Activated naive CD4-positive, alpha-beta T cell treated with anti-CD3 and anti-CD28 coated beads, Interleukin-2, amount 10 ng/mL, durations not matched to agents 7 days and 5 days (primary cell): ENCODE measurements at regions not wholly inside any gene's neighbourhood (a gene's known extent, or its start where the extent isn't known, plus 50 kb on each side); places are given as distances from the start of the nearest gene placed in this dataset.
"Not testable (repeated sequence)": the region's sequence is repeated elsewhere in the genome, so short reads cannot be mapped to it uniquely, and the experiment has no call there.

Experiments
- CTCF ChIA-PET: fragments of 350-600 bp; sonication (Branson Sonifier 250); formaldehyde crosslinking; loops from one replicate; lab custom pipeline; 2021; ENCODE audit warnings: antibody characterized with exemption; lab: Charles Lee
- DNase-seq: peaks from one replicate; pipeline ENCODE4 v3.0.0-alpha.2; 2020
- H3K27ac Mint-ChIP-seq: one replicate; pipeline ENCODE4 v1.8.0; 2021; ENCODE audit warnings: mild to moderate bottlenecking, moderate library complexity, mixed read lengths
- H3K27me3 Mint-ChIP-seq: one replicate; pipeline ENCODE4 v1.8.0; 2021; ENCODE audit warnings: mild to moderate bottlenecking, mixed read lengths
- H3K36me3 Mint-ChIP-seq: one replicate; pipeline ENCODE4 v1.8.0; 2021; ENCODE audit warnings: mixed read lengths
- H3K4me1 Mint-ChIP-seq: one replicate; pipeline ENCODE4 v1.8.0; 2021; ENCODE audit warnings: mixed read lengths
- H3K4me3 Mint-ChIP-seq: one replicate; pipeline ENCODE4 v1.8.0; 2021; ENCODE audit warnings: mild to moderate bottlenecking, moderate library complexity, mixed read lengths
- H3K9me3 Mint-ChIP-seq: one replicate; pipeline ENCODE4 v1.8.0; 2021; ENCODE audit warnings: mixed read lengths

- no peak for DNase-seq
- Mint-ChIP-seq H3K9me3 (no peaks in the 10 kb centered on the region), H3K27ac (no peak overlapping the region), H3K4me3 (no peak overlapping the region), H3K36me3 (peaks cover 39% of the 10 kb centered on the region), H3K27me3 (no peaks in the 10 kb centered on the region), H3K4me1 (peaks cover 4% of the 10 kb centered on the region)
- CTCF ChIA-PET: no interaction called here
Observed at GRCh38 chr6:34646714-34647113, 49.9 kb downstream of the ILRUN start.

GRCh38 chr6:34645627-34646026 lies 50.9 kb downstream of the ILRUN start:
- no peak for DNase-seq
- H3K27ac Mint-ChIP-seq: no peak overlapping the region
- H3K9me3 Mint-ChIP-seq: no peaks in the 10 kb centered on the region
- peaks cover 43% of the 10 kb centered on the region for H3K36me3 Mint-ChIP-seq
- no peak overlapping the region for H3K4me3 Mint-ChIP-seq
- H3K27me3 Mint-ChIP-seq: no peaks in the 10 kb centered on the region
- CTCF ChIA-PET: no interaction called here
- H3K4me1 Mint-ChIP-seq: no peaks in the 10 kb centered on the region

- Mint-ChIP-seq H3K4me3 (no peak overlapping the region), H3K27ac (no peak overlapping the region), H3K36me3 (peaks cover 46% of the 10 kb centered on the region), H3K9me3 (no peaks in the 10 kb centered on the region), H3K27me3 (no peaks in the 10 kb centered on the region), H3K4me1 (no peaks in the 10 kb centered on the region)
- CTCF ChIA-PET: no interaction called here
- no peak for DNase-seq
Observed at GRCh38 chr6:34644716-34645115, 51.9 kb downstream of the ILRUN start.

- Mint-ChIP-seq H3K4me1 (no peaks in the 10 kb centered on the region), H3K27ac (no peak overlapping the region), H3K27me3 (no peaks in the 10 kb centered on the region), H3K4me3 (no peak overlapping the region), H3K36me3 (peaks cover 46% of the 10 kb centered on the region), H3K9me3 (no peaks in the 10 kb centered on the region)
- no peak for DNase-seq
- CTCF ChIA-PET: no interaction called here
Observed at GRCh38 chr6:34642427-34642826, 54.1 kb downstream of the ILRUN start.

- H3K4me1 Mint-ChIP-seq, H3K4me3 Mint-ChIP-seq, CTCF ChIA-PET, H3K9me3 Mint-ChIP-seq, H3K27me3 Mint-ChIP-seq, H3K27ac Mint-ChIP-seq, DNase-seq: not testable (repeated sequence)
- peaks cover 37% of the 10 kb centered on the region for H3K36me3 Mint-ChIP-seq
Observed at GRCh38 chr6:34640074-34640849, 56.3 kb downstream of the ILRUN start.

GRCh38 chr6:34638834-34639736 lies 57.5 kb downstream of the ILRUN start:
- CTCF ChIA-PET: interaction anchor here (1.4 to 2.0 kb wide), 2 partner anchors 10 to 30 kb away, joined by 3 to 5 read pairs; no protein-coding TSS in a partner anchor
- Mint-ChIP-seq H3K27ac (no peak overlapping the region), H3K27me3 (no peaks in the 10 kb centered on the region), H3K9me3 (no peaks in the 10 kb centered on the region), H3K4me1 (no peaks in the 10 kb centered on the region), H3K4me3 (no peak overlapping the region), H3K36me3 (peaks cover 32% of the 10 kb centered on the region)
- DNase-seq: no peak

- Mint-ChIP-seq H3K4me1 (no peaks in the 10 kb centered on the region), H3K27ac (no peak overlapping the region), H3K9me3 (no peaks in the 10 kb centered on the region), H3K4me3 (no peak overlapping the region), H3K36me3 (peaks cover 22% of the 10 kb centered on the region), H3K27me3 (no peaks in the 10 kb centered on the region)
- no peak for DNase-seq
- CTCF ChIA-PET: interaction anchor here (1.0 kb wide), 1 partner anchor 23 kb away, joined by 3 read pairs; no protein-coding TSS in a partner anchor
Observed at GRCh38 chr6:34633785-34634184, 62.8 kb downstream of the ILRUN start.

DNA sequence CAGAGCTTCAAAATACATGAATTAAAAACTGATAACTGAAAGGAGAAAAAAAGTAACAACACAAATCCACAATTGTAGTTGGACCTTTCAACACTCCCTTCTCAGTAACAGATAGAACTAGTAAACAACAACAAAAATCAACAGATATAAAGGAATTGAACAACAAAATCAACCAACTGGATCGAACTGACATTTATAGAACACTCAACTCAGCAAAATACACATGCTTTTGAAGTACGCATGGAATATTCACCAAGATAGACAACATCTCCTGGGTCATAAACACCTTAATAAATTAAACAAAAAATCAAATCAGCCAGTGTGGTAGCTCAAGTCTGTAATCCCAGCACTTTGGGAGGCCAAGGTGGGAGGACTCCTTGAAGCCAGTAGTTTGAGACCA lies 63.3 kb downstream of the ILRUN start:
- Mint-ChIP-seq H3K4me3 (no peak overlapping the region), H3K27ac (no peak overlapping the region), H3K4me1 (no peaks in the 10 kb centered on the region), H3K36me3 (peaks cover 24% of the 10 kb centered on the region), H3K9me3 (no peaks in the 10 kb centered on the region), H3K27me3 (no peaks in the 10 kb centered on the region)
- DNase-seq: no peak
- CTCF ChIA-PET: no interaction called here

- CTCF ChIA-PET: no interaction called here
- H3K4me1 Mint-ChIP-seq: no peaks in the 10 kb centered on the region
- no peaks in the 10 kb centered on the region for H3K9me3 Mint-ChIP-seq
- no peak overlapping the region for H3K27ac Mint-ChIP-seq
- no peak overlapping the region for H3K4me3 Mint-ChIP-seq
- no peaks in the 10 kb centered on the region for H3K27me3 Mint-ChIP-seq
- DNase-seq: no peak
- peaks cover 19% of the 10 kb centered on the region for H3K36me3 Mint-ChIP-seq
Observed at GRCh38 chr6:34630040-34630439, 66.5 kb downstream of the ILRUN start.

DNA sequence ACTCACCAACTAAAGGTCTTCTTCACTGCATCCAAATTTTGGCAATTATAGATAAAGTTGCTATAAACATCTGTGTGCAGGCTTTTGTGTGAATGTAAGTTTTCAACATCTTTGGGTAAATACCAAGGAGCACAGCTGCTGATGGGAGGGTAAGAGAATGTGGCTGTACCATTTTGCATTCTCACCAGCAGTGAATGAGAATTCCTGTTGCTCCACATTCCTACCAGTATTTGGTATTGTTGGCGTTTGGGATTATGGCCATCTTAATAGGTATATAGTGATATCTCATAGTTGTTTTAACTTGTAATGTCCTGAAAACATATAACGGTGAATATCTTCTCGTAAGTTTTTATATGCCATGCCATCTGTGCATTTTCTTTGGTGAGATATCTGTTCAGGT lies 69.3 kb downstream of the ILRUN start:
- CTCF ChIA-PET: no interaction called here
- H3K27me3 Mint-ChIP-seq: no peaks in the 10 kb centered on the region
- DNase-seq: no peak
- H3K4me1 Mint-ChIP-seq: no peaks in the 10 kb centered on the region
- H3K36me3 Mint-ChIP-seq: peaks cover 22% of the 10 kb centered on the region
- H3K27ac Mint-ChIP-seq: no peak overlapping the region
- no peak overlapping the region for H3K4me3 Mint-ChIP-seq
- no peaks in the 10 kb centered on the region for H3K9me3 Mint-ChIP-seq

- CTCF ChIA-PET: interaction anchor here (0.6 to 0.9 kb wide), 2 partner anchors 9 to 368 kb away, joined by 3 to 4 read pairs; no protein-coding TSS in a partner anchor
- Mint-ChIP-seq H3K4me1 (no peaks in the 10 kb centered on the region), H3K27me3 (no peaks in the 10 kb centered on the region), H3K36me3 (peaks cover 9% of the 10 kb centered on the region), H3K4me3 (no peak overlapping the region), H3K9me3 (no peaks in the 10 kb centered on the region), H3K27ac (no peak overlapping the region)
- no peak for DNase-seq
Observed at GRCh38 chr6:34618430-34619182, 62.5 kb upstream of the SPDEF start.

DNA sequence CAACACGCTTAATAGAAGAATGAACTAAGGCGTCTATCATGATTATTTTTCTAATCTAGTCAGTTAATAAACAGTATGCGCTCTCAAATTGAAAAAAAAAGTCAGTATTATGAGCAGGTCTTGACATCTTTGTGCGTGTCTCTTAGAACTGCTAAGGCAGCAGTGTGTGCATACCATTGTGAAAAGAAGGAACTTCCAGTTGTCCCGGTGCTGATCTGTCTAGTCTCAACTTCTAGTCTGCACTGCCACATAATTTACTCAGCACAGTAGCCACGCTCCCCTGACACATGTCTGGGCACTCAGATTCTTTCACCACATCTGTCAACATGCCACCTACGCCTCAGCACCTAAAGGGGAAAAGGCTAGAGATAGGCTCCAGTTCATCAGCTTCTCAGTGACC lies 61.1 kb upstream of the SPDEF start:
- CTCF ChIA-PET: no interaction called here
- Mint-ChIP-seq H3K27me3 (no peaks in the 10 kb centered on the region), H3K36me3 (no peaks in the 10 kb centered on the region), H3K27ac (no peak overlapping the region), H3K9me3 (no peaks in the 10 kb centered on the region), H3K4me1 (no peaks in the 10 kb centered on the region), H3K4me3 (no peak overlapping the region)
- DNase-seq: no peak

DNA sequence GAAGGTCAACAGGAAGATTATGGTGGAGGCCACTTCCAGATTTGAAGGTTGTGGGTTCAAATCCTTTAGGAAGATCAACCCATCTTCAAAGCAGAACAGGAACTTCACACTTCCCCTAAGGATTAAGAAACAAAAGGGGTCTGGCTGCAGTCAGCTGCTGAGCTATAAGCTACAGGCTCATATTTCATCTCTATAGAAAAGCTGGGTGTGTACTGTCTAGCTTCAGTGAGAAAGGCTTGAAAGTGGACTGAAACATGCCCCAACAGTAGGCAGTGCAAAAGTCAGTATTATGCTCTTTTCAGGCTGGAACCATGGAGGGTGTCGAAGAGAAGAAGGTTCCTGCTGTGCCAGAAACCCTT lies 60.1 kb upstream of the SPDEF start:
- no peak for DNase-seq
- Mint-ChIP-seq H3K9me3 (no peaks in the 10 kb centered on the region), H3K27ac (no peak overlapping the region), H3K27me3 (no peaks in the 10 kb centered on the region), H3K36me3 (no peaks in the 10 kb centered on the region), H3K4me3 (no peak overlapping the region), H3K4me1 (no peaks in the 10 kb centered on the region)
- CTCF ChIA-PET: no interaction called here

GRCh38 chr6:34615574-34616226 lies 59.6 kb upstream of the SPDEF start:
- Mint-ChIP-seq H3K4me3 (no peak overlapping the region), H3K27me3 (no peaks in the 10 kb centered on the region), H3K36me3 (no peaks in the 10 kb centered on the region), H3K4me1 (no peaks in the 10 kb centered on the region), H3K27ac (no peak overlapping the region), H3K9me3 (no peaks in the 10 kb centered on the region)
- CTCF ChIA-PET: no interaction called here
- DNase-seq: no peak
